ENCODE measurements at regions not wholly inside any gene's neighbourhood (a gene's known extent, or its start where the extent isn't known, plus 50 kb on each side); places are given as distances from the start of the nearest gene placed in this dataset.
A peak's percentile ranks its signal among the peaks of the same experiment; 100 is the strongest.

GRCh38 chr20:4095639-4096038 is 53.0 kb upstream of the SMOX start:
- DNase-seq: no peak

DNA sequence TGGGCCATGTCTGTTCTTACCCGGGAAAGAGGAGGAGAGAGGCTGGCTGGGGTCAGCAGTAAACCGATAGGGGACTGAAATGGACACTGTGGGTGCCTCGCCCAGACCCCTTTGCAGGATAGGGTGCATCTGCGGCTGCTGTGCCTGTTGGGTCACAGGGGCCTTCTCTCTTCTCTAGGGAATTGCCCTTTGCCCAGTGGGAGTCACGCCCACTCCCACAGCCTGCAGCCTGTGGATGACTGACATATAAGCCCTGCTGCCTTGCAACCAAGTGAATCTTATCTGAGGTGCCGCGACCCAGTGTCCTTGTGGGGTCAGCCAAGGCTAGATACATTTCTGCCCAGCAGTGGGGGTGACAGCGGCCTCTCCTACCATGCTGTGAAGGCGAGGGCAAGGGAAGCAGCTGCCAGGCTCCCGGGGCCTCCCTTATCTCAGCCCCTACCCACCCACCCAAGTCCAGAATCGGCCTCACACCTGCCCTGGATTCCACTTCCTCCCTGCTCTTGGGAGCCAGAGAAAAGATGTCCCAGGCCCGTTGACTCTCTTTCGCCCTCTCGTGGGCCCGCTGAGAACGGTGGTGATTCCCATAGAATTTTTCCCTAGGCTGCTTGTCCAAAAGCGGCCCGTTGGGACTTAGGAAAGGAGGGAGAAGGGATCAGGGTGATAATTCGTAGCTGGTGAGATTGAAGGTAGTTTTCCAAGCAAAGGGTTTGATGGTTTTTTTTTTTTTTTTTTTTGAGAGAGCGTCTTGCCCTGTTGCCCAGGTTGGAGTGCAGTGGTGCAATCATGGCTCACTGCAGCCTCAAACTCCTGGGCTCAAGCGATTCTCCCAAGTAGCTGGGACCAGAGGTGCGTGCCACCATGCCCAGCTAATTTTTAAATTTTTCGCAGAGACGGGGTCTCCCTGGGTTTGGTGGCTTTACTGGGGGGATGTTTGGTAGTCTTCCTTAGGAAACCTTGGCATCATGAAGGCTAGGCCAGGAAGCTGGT is 56.8 kb upstream of the SMOX start:
- DNase-seq: peak in 4 of 14 donors; percentile 10 to 38 (median 26)

GRCh38 chr20:4090756-4091489 is 57.7 kb upstream of the SMOX start:
- no peak for DNase-seq

DNA sequence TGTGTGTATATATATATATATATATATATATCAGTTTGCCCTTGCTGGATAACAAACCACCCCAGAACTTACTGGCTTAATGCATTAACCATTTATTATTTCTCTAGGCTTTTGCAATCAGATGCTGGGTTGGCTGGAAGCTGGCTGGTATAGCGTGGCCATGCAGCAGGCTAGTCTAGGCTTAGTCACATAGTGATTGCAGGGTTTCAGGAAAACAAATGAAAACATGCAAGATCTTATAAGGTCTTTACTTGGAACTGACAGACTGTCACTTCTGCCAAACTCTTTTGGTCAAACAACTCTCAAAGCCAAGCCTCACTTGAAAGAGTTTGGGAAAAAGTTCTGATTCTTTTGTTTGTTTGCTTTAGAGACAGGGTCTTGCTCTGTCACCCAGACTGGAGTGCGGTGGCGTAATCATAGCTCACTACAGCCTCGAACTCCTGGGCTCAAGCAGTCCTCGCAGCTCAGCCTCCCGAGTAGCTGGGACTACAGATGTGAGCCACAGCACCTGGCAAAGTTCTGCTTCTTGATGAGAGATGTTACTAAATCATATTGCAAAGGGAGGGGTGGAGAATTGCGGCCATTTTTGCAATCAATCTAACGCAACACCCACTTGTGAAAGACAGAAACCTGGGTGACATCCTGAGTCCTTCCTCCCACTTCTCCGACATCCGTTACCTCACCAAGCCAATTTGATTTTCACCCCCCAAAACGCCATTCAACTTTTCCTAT is 58.7 kb upstream of the SMOX start:
- DNase-seq: no peak

DNA sequence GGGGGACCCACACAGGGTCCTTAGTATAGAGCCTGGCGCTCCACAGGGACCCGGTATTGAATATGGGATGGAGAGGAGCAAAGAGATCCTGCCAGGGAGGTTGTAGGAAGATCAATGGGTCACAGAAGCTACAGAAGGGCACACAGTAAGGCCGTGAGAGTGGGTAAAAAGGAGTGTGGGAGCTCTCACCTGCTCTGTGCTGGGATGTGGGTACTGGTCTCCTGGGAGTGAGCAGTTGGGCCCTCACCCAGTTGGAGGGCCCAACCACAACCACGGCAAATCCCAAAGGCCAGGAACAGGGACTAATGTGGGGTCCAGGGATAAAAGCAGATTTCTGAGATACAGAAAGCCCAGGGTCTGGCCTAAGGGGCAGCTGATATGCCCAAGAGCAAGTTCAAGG is 59.9 kb upstream of the SMOX start:
- DNase-seq: no peak

DNA sequence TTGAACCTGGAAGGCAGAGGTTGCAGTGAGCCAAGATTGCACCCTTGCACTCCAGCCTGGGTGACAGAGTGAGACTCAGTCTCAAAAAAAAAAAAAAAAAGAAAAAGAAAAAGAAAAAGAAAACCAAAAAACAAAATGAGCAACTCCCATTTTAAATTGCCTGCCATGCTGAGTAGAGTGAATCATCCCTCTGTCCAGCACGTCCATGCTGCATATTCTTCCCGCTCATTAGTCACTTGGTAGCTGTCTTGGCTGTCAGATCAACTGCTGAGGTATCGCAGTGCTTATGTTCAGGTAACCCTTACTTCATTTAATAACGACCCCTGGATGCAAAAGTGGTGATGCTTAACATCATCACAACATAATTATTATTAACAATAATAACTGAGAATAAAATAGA is 60.7 kb upstream of the SMOX start:
- DNase-seq: no peak

DNA sequence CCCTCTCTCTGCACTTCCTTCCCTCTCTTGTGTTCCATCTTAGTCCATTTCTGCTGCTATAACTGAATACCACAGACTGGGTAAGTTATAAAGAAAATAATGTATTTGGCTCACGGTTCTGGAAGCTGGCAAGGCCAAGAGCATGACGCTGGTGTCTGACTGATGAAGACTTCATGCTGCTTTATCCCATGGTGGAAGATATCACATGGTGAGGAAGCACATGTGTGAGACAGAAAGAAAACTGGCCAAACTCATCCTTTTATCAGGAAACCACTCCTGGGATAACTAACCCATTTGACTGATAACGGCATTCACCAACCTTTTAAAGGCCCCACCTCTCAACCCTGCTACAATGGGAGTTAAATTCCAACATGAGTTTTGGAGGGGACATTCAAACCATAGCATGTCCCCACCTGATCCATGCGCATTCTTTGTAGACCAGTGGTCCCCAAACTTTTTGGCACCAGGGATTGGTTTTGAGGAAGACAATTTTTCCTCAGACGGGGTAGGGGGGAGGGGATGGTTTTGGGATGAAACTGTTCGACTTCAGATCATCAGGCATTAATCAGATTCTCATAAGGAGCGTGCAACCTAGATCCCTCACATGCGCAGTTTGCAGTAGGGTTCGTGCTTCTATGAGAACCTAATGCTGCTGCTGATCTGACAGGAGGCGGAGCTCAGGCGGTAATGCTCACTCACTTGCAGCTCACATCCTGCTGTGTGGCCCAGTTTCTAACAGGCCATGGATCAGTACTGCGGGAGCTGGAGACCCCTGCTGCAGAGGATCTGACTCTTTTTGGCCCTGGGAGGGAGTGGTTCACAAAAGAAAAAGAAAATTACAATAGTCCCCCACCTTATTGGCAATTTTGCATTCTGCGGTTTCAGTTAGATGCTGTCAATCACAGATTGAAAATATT is 61.6 kb upstream of the SMOX start:
- DNase-seq: no peak

DNA sequence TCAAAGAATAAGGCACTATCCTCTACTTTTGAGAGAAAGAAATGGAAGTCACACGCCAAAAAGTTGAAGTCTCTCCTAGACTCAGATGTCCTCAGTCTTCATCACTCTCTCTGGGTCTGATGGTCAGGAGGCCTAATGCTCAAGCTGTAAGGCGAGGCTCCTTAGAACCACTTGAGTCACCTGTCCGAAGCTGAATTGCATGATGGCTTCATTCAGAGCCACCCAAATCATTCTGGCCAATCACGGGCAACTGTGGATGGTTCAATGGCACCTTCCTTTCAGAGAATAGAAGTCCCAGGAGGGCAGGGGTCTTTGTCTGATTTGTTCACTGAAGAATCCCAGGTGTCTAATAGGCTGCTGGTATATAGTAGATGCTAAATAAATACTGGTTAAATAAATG is 63.9 kb upstream of the SMOX start:
- no peak for DNase-seq

- no peak for DNase-seq
Measured at GRCh38 chr20:4084096-4084495, 64.5 kb upstream of the SMOX start.

DNA sequence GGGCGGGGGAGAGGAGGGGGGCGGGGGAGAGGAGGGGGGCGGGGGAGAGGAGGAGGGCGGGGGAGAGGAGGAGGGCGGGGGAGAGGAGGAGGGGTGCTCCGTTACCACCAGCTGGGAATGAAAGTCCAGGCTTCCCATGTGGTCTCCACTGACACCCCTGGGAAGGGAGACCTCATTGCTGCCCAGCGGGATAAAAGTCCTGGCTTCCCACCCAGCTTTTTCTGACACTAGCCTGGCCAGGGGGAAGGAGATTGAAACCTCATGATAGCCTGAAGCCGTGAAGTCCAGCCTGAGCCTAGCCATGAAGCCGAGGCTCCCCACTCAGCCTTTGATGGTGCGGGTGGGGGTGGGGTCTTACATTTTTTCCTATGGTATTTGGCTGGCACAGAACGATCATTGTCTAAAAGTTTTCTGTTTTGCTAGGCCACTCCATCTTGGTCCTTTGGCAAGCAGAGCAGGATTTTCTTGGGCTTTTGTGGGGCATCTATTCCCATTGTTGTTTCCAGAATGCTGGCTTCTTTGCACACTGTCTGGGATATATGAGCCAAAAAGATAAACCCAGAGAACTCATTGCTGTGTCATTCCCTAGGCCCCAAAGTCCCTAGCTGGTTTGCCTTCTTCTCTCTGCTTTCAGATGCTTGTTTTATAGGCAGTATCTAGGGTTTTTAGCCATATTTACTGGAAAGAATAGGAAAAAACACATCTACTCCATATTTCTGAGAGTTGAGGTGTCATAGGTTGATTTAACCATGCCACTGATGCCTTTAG is 65.3 kb upstream of the SMOX start:
- no peak for DNase-seq

GRCh38 chr20:4082406-4083097 is 66.1 kb upstream of the SMOX start:
- peak in 1 of 14 donors; percentile 35 for DNase-seq

GRCh38 chr20:4081421-4081820 is 66.1 kb upstream of the RNF24 start:
- no peak for DNase-seq

GRCh38 chr20:4076671-4077070 is 61.3 kb upstream of the RNF24 start:
- no peak for DNase-seq

- DNase-seq: no peak
Measured at GRCh38 chr20:4076033-4076432, 60.7 kb upstream of the RNF24 start.

DNA sequence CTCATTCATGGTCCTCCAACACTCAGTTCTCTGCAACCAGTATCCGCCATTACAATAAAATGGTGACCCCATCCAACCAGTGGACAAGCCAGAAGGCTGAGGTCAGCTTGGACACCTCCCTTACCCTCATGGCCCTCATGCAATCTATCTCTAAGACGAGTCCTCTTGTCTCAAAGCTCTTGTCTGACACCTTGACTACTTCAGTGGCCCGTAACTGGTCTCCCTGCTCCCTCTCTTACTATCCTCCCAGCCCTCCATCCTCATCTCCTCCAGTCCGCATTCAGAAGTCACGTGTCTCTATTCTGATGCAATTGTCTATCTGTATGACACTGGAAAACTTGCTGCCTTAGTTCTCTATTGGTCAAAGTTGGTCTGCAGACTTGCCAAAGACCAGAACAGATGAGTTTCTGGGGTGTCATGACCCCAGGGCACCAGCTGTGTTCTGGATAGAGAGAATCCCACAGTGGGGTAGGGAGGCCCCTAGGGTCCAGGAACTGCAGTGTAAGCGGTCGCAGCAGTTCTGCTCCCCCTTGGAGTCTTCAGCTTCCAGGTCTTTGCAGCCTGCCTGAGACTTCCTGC is 59.6 kb upstream of the RNF24 start:
- no peak for DNase-seq

DNA sequence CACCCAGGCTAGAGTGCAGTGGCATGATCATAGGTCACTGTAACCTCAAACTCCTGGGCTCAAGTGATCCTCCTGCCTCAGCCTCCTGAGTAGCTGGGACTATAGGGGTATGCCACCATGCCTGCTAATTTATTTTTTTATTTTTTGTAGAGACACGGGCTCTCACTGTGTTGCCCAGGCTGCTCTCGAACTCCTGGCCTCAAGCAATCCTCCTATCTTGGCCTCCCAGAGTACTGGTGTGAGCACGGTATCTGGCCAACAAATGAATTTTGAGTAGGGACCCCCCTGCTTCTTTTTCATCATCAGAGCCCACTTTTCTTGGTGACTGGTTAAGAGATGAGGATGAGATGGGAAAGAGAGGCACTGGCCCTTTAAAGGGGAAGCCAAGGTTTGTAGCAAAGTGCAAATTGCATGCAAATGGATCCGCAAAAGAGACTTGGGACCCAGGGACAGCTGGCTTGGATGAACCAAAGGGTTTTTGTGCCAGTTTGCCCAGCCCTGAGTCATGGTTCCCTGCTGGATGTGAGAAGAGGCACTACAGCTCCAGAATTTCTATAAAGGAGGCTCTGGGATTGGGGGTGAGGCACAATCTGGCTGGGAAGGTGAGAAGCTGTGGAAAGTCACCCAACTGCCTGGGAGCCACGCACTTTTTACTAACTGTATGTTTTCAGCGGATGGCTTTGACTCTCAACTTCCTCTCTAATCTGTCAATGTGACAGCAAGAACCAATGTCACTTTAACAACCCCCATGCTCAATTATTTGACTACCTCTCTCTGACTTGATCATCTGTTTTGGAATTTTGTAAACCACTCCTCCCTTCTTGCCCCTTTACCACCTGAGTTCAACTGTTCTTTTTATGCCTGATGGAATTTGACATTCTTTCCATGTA is 58.7 kb upstream of the RNF24 start:
- DNase-seq: peak in 5 of 14 donors; percentile 20 to 50 (median 32)

DNA sequence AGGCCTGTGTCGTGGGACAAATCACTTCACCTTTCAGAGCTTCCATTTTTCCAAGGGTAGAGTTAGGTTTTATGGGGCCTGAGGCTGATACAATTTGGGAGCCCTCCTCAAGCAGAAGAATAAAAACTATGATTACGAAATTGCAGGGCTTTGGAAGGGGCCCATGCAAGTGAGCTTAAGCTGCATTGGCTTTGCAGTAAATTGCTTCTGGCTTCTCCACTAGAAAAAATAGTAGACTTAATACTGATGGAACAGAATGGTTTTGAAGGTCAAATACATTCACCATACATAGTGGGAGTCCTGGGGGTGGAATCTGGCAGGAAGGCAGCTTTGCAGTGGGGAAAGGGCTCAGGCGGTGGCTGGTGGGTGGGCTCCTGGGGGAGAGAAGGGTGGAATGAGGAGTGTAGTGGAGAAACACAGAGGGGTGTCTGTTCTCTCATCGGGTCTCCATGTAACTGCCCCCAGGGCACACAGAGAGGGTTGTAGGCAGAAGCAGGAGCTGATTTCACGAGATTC is 55.9 kb upstream of the RNF24 start:
- DNase-seq: no peak

DNA sequence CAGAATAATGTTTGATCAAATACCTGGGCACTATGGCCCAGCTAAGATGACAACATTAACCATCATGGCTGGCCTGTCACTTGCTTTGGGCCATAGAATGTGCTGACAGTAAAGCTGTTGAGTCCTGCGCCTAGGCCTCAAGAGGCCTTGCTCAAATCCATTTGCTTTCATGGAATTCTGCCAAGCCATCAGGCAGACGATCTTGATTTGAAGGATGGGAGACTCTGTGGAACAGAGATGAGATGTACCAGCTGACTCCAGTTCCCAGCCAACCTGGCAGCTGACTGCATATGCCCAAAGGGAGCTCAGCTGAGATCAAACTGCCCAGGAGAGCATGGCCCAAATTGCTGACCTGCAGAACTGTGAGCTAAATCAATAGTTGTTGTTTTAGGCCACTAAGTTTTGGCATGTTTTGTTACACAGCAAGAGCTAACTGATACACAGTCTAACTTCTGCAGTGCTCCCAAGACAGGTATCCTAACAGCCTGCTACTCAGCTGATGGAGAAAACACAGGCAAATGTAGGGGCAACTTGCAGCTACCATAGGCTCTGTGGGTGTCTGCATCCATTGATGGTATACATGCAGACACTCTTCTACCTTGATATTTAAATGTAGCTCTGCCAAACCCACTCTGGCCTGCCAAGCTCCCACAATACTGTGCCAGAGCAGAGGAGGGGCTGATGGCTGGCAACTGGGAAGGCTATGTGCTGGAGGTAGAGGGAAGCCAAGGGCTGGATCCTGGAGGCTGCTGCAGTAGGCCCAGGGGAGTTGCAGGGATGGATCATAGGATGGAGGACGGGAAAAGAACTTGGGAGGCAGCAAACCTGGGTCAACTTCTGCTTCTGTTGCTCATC is 55.2 kb upstream of the RNF24 start:
- DNase-seq: no peak
